Hepatocyte (in vitro differentiated cells): ENCODE measurements at regions not wholly inside any gene's neighbourhood (a gene's known extent, or its start where the extent isn't known, plus 50 kb on each side); places are given as distances from the start of the nearest gene placed in this dataset.

Source experiments
- CTCF ChIP-seq: fragments of 200-600 bp; sonication (generic); IDR thresholded peaks from 2 replicates; pipeline ENCODE4 v1.5.1; 2016; ENCODE audit warnings: antibody characterized with exemption, mild to moderate bottlenecking; ENCODE audit not compliant: poor library complexity
- EZH2 ChIP-seq: fragments of 200-600 bp; sonication (generic); IDR thresholded peaks from 2 replicates; pipeline ENCODE4 v1.6.1; 2016; ENCODE audit warnings: antibody characterized with exemption, mild to moderate bottlenecking, borderline replicate concordance
- EZH2phosphoT487 ChIP-seq: fragments of 200-600 bp; sonication (generic); IDR thresholded peaks from one replicate; pipeline ENCODE4 v1.6.1; 2018; ENCODE audit warnings: antibody characterized with exemption, mild to moderate bottlenecking, low read depth, moderate library complexity; ENCODE audit not compliant: unreplicated experiment, severe bottlenecking

- TF ChIP-seq CTCF (no peak), EZH2 (no peak), EZH2phosphoT487 (no peak)
These were observed 76.3 kb upstream of the SEC11C start for GRCh38 chr18:59063300-59063906.
